HG02588 (cell line): ENCODE measurements at regions not wholly inside any gene's neighbourhood (a gene's known extent, or its start where the extent isn't known, plus 50 kb on each side); places are given as distances from the start of the nearest gene placed in this dataset.

Experiments used
- ATAC-seq: cut with Tn5 transposase; IDR thresholded peaks from one replicate; pipeline ENCODE4 v1.9.1; 2021; ENCODE audit warnings: mild to moderate bottlenecking, moderate library complexity; ENCODE audit not compliant: unreplicated experiment

DNA sequence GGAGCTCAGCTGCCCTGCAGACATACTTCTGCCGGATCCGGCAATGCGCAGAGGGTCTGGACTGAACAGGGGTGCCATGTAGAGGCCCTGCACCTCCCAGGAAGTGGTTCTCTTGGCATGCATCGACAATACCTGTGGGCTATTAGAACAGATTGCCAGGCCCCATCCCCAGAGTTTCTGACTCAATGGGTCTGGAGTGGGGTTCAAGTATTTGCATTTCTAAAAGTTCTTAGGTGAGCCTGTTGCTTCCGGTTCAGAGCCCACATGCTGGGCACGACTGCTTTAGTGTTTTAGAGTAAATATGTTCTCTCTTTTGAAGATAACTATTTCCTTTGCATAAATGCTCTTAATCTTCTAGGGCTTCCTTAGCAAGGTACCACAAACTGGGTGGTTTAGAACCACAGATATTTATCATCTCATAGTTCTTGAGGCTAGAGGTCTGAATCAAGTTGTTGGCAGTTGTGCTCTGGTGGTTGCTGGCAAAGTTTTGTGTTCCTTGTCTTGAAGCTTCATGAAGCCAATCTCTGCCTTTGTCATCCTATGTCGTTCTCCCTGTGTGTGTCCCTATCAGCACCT lies 435.5 kb downstream of the TCERG1L start:
- ATAC-seq, result no peak

GRCh38 chr10:130877126-130877525 lies 434.4 kb downstream of the TCERG1L start:
- ATAC-seq, result no peak

DNA sequence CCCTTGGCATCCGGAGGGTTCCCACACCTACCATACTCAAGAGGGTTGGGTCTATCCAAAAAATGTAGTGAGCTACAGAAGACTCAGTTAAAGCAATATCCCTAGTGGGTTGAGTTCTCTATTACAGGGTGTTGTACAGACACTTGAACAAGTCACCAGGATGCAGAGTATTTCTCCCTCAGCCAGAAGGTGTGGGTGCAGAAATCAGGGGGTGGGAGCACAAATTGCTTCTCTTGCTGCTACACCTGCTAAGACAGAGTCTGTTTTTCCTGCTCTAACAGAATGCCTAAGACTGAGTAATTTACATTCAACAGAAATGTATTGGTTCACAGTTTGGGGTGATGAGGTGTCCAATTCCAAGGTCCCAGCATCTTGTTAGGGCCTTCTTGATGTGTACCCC lies 433.4 kb downstream of the TCERG1L start:
- ATAC-seq, result no peak

DNA sequence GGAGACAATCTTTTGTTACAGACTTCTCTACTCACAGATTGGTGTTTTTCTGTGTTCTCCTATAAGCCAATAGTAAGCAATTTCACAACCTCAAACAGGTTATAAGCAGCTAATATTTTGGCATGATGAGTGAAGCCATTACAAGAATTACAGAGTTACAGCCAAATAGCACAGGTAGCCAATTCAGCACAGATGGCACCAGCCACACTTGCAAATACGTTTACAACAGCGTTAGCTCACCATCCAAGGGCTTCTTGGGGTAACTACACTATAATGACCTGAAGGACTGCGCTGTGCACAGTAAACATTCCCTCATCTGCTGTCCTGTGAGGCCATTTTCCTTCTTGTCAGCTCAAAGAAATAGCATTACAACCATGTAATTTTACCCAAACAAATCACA lies 428.6 kb downstream of the TCERG1L start:
- no peak for ATAC-seq

DNA sequence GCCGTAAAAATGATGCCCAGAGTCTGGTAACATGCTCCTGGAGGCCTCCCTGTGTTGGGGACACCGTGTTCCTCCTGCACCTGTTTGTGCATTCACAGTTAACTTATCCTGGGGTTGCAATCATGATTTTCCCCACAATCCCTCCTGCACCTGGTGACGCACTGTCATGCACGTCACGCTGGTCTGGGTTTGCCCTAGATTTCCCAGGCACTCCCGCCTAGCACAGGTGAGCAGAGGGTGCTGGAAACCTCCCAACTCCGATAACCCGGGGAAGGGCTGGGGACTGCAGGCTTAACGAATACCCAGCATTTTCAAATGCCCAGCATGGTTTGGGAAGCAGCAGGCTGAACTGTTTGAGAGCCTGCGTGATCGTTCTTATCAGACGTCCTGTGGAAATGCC lies 427.1 kb downstream of the TCERG1L start:
- no peak for ATAC-seq

DNA sequence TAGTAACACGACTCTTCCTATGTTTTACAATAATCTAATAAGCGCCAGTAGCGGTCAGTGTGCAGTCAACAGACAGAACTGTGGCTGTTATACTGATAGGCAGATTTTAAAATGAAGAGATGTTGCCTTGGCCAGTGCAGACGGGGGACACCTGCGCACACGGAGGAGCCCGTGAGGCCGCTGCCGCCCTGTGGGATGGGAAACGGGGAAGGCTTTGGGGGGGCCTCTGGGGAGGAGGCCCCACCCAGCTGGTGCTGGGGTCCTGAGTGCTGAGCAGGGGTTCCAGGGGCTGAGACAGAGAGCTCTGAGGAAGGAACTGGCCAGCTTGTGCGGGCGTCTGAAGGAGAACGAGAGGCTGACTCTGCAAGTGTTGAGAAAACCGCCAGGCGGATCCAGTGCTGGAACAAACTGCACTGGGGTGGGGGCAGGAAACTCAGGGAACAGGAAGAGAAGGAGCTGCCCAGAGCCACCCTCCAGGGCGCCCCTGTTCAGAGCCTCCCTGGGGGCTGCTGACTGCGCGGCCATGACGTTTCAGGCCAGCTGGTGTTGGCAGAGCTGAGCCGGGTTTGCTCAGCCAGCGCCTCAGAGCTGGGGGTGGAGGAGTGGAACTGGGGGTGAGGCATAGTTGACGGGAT lies 426.4 kb downstream of the TCERG1L start:
- no peak for ATAC-seq

- ATAC-seq, result no peak
Measured at GRCh38 chr10:130887170-130887569, 424.4 kb downstream of the TCERG1L start.

GRCh38 chr10:130888493-130888892 lies 423.0 kb downstream of the TCERG1L start:
- no peak for ATAC-seq

DNA sequence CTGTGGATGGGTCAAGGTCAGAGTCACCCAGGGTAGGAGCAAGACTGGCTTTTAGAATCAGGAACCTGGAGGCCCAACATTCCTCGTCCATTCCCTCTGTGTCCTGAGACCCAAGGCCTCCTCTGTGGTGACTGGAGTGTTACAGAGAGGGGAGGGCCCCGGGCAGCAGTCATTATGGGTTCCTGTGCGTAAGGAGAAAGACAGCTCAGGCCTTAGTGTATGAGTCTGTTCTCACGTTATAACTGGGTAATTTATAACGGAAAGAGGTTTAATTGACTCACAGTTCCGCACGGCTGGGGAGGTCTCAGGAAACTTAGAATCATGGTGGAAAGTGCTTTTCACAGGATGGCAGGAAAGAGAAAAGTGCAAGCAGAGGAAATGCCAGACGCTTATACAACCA lies 422.3 kb downstream of the TCERG1L start:
- ATAC-seq, result no peak

GRCh38 chr10:130889780-130890179 lies 421.7 kb downstream of the TCERG1L start:
- ATAC-seq, result no peak

DNA sequence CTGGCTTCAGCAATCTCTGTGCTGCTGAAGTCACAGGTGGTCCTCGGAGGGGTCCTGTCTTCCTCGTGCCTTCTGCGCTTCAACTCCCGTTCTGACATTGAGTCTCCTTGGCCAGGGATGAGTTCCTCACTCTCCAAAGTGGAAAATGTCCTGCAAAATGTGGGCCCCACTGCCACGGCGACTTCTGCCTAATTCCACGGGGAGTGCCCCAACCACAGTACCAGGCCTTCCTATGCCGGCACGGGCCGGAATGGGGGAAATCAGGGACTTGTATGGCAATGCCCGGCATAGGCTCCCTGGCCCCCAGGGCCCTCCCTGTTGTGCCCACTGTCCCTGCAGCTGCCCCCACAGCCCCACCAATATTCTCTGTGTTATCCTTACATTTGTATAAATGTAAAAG lies 420.5 kb downstream of the TCERG1L start:
- ATAC-seq, result no peak

DNA sequence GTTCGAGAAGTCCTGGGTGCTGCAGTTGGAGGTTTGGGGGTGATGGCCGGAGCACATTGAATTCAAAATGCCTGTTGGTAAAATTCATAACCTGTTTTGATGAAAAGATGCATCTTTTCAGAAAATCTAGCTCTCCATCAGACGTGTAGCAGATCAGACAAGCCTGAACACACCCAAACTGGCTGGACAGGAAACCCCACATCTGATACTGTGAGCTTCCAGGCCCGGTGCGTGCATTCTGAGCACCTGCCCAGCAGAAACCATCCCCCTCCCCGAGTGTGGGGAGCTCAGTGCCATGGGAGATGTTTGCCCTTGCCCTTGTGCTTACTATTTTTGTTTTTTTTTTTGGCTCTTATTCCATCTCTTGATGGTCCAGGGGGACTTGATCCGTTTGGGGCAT lies 417.1 kb downstream of the TCERG1L start:
- no peak for ATAC-seq

DNA sequence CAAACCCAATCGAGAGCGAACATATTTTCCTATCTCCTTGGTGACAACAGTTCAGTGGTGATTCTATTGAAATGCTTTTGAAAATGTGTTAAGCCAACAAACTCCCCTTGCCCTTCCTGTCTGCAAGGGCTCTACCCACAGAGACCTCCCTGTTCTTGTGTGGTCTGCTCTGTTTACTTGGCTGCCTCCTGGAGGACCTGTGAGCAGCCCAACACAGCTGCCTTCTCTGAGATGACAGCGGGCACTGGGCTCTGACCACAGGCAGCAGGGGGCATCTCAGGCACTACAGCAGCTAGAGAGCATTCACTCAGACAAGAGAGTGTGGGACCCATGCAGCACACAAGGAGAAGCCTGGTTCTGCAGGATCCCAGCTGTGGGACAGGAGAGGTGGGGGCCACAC lies 416.4 kb downstream of the TCERG1L start:
- ATAC-seq, result no peak

DNA sequence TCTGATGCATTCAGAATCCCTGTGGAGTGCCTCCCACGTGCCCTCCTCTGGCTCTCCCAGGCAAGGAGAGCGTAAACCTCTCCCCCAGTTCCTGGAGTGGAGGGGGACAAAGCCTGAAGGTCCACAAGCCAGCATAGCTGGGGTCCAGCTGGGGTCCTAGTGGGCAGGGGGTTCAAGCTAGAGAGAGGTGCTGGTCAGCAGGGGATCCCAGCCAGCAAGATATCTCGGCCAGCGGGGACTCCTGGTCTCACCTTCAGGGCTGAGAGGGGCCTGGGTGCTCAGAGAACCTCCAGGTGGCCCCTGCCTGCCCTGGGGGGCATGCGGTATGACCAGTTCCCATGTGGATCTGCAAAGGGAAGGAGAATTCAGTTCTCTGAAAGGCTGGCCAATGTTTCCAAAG lies 413.7 kb downstream of the TCERG1L start:
- ATAC-seq, result no peak

DNA sequence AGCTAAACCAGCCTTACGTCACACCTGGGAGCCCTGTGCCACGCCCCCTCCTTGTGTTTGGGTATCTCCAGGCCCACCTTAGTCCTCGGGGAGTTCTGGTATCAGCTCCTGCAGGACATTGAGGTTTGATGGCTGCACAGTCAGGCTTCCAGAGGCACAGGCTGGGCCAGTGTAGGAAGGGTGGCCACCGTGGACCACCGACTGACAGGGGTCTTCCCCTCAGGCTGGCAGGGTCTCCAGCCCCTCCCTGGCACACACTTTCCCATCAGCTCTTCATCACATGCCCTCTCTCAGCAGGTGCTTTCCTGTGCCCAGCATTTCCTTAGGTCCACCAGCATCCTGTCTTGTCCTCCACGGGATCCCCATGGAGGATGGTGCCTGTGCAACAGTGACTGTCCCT lies 413.1 kb downstream of the TCERG1L start:
- no peak for ATAC-seq

DNA sequence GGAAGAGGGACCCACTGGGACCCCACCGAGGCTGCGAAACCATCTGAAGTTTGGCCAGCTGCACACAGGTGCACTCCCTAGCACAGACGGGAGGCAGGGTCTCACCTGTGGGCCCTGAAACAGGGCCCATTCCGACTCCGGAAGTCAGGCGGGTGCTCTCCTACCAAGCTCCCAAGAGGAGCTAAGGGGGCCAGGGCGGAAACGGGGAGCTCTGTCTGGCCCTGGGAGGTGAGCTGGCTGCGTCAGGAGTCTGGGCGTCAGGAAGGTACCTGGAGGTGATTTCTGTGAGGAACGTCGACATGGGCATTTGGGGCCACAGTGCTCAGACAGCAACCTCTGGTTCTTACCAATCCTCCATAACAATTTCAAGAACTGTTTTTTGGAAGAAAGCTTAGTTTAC lies 411.7 kb downstream of the TCERG1L start:
- no peak for ATAC-seq

DNA sequence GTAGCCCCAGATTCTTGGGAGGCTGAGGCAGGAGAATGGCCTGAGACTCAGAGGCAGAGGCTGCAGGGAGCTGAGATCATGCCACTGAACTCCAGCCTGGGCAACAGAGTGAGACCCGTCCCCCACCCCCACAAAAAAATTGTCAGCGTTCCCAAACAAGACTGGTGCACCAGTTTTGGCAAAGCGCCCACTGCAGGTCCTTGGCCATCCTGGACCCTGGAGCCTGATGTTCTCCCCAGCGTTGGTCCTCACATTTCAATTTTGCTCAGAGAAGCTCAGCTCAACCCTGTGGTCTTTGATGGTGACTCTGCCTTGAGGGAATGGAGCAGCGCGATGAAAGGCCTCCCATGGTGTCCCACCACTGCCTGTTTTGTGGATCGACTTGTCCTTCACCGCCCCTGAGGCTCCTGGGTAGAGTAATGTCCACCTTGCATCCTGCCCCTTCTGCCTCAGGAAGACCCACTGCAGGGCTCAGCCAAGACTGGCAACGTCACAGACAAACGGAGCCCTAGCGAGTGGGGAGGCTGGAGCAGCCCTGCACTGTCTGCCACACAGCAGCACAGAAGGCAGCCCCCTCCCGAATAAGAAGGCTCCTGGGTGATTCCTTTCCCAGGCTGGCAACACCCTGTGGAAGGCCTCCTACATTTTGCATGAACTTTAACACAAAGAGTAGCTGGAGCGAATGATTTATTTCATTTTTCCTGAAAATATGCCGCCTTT lies 410.9 kb downstream of the TCERG1L start:
- ATAC-seq, result no peak

- no peak for ATAC-seq
Measured at GRCh38 chr10:130901311-130902165, 410.0 kb downstream of the TCERG1L start.

DNA sequence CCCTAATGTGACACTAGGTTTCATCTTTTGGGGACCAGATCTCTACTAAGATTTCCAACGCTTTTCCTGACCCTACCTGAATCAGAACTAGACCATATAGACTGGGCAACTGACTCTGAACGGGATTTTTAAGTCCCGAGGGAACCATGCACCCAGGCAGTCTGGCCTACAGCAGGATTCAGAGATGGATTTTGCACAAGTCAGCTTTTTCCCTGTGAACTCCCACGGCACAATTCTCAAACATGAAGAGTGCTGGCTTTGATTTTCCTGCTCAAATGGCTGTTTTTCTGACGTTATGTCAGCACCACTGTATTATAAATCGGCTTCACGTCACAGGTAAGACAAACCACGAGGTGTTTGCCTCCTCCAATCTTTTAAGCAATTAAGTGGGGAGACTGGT lies 409.1 kb downstream of the TCERG1L start:
- no peak for ATAC-seq

- ATAC-seq, result no peak
Measured at GRCh38 chr10:130902929-130903328, 408.6 kb downstream of the TCERG1L start.

- ATAC-seq, result no peak
Measured at GRCh38 chr10:130904676-130905075, 406.8 kb downstream of the TCERG1L start.

GRCh38 chr10:130905386-130905785 lies 406.1 kb downstream of the TCERG1L start:
- ATAC-seq, result no peak
